Ecto neural progenitor cell (in vitro differentiated cells): ENCODE measurements at regions not wholly inside any gene's neighbourhood (a gene's known extent, or its start where the extent isn't known, plus 50 kb on each side); places are given as distances from the start of the nearest gene placed in this dataset.
"Not testable (repeated sequence)": the region's sequence is repeated elsewhere in the genome, so short reads cannot be mapped to it uniquely, and the experiment has no call there.

Source experiments
- DNase-seq: peaks from one replicate; pipeline ENCODE4 v3.0.0-alpha.2; 2018; ENCODE audit warnings: low spot score

GRCh38 chr1:239112101-239112935, 274.1 kb upstream of the CHRM3 start:
- DNase-seq, result no peak

GRCh38 chr1:239107676-239108075, 278.7 kb upstream of the CHRM3 start:
- DNase-seq, result no peak

GRCh38 chr1:239106689-239107088, 279.7 kb upstream of the CHRM3 start:
- DNase-seq, result not testable (repeated sequence)

GRCh38 chr1:239098400-239099037, 287.8 kb upstream of the CHRM3 start:
- DNase-seq, result no peak

GRCh38 chr1:239091537-239091936, 294.8 kb upstream of the CHRM3 start:
- no peak for DNase-seq

GRCh38 chr1:239084459-239085080, 301.8 kb upstream of the CHRM3 start:
- DNase-seq, result no peak

- not testable (repeated sequence) for DNase-seq
Measured at GRCh38 chr1:239081947-239082346, 304.4 kb upstream of the CHRM3 start.

GRCh38 chr1:239067480-239067879, 318.9 kb upstream of the CHRM3 start:
- DNase-seq, result no peak

GRCh38 chr1:239067058-239067457, 319.3 kb upstream of the CHRM3 start:
- no peak for DNase-seq

- DNase-seq, result no peak
Measured at GRCh38 chr1:239061770-239062169, 324.6 kb upstream of the CHRM3 start.

GRCh38 chr1:239058190-239058589, 328.2 kb upstream of the CHRM3 start:
- no peak for DNase-seq

- no peak for DNase-seq
Measured at GRCh38 chr1:239056940-239057339, 329.4 kb upstream of the CHRM3 start.

- no peak for DNase-seq
Measured at GRCh38 chr1:239053279-239053678, 333.1 kb upstream of the CHRM3 start.

- DNase-seq, result no peak
Measured at GRCh38 chr1:239049571-239049970, 336.8 kb upstream of the CHRM3 start.

GRCh38 chr1:239044829-239045228, 341.5 kb upstream of the CHRM3 start:
- DNase-seq, result no peak

- DNase-seq, result no peak
Measured at GRCh38 chr1:239040523-239040922, 345.8 kb upstream of the CHRM3 start.

- DNase-seq, result no peak
Measured at GRCh38 chr1:239031310-239031709, 355.1 kb upstream of the CHRM3 start.

GRCh38 chr1:239025997-239026694, 360.2 kb upstream of the CHRM3 start:
- no peak for DNase-seq

- DNase-seq, result no peak
Measured at GRCh38 chr1:239025223-239025622, 361.1 kb upstream of the CHRM3 start.

- no peak for DNase-seq
Measured at GRCh38 chr1:239023732-239024360, 362.5 kb upstream of the CHRM3 start.

GRCh38 chr1:239016337-239016736, 370.0 kb upstream of the CHRM3 start:
- no peak for DNase-seq

GRCh38 chr1:239011382-239011781, 375.0 kb upstream of the CHRM3 start:
- no peak for DNase-seq
